SW 1271 (cell line): ENCODE measurements at regions not wholly inside any gene's neighbourhood (a gene's known extent, or its start where the extent isn't known, plus 50 kb on each side); places are given as distances from the start of the nearest gene placed in this dataset.

Experiments
- DNase-seq, 2 experiments: peaks; one replicate each; lab custom pipeline; 2025; lab: John Stamatoyannopoulos, UW

GRCh38 chr2:204046145-204046544, 109.6 kb downstream of the ICOS start:
- DNase-seq: no peak

GRCh38 chr2:204049635-204050034, 113.1 kb downstream of the ICOS start:
- no peak for DNase-seq

DNA sequence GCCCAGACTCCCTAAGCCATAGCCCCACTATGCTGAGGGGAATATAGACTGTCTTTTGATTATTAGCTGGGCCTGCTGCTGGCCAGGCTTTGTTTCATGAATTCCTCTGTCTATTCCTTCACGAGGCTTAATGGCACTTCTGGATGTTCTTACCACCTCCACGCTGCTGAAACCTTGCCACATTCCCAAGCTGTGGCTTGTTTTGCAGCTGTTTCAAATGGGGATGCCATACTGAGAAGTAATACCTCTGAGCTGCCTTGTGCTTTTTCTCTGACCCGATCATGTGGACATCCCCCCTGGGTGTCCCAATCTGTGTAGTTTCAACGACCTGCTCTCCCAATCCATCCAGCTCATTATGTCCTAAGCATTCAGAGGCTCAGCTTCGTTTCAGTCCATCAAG, 114.1 kb downstream of the ICOS start:
- no peak for DNase-seq

GRCh38 chr2:204051476-204051875, 114.9 kb downstream of the ICOS start:
- DNase-seq: peak in 1 of 2 experiments; percentile 13

GRCh38 chr2:204051984-204052556, 115.5 kb downstream of the ICOS start:
- no peak for DNase-seq

DNA sequence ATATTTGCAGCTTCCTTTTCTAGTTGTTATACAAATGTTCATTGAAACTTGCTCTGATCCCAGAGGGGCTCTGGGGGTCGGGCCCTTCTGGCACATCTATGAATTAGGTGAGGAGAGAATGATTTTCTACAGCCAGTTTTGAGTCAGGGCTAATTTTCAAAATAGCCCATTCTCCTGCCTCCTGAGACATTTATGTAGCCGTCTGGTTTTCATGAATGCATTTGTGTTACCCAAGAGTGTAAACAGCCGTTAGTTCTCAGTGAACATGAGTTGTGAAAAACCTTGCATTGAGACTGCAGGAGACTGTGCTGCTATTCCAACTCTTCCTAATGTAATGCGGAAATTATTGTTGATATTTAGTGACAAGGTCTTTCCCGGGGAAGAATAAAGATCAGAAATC, 122.5 kb downstream of the ICOS start:
- DNase-seq: no peak

GRCh38 chr2:204060841-204061240, 124.3 kb downstream of the ICOS start:
- no peak for DNase-seq

DNA sequence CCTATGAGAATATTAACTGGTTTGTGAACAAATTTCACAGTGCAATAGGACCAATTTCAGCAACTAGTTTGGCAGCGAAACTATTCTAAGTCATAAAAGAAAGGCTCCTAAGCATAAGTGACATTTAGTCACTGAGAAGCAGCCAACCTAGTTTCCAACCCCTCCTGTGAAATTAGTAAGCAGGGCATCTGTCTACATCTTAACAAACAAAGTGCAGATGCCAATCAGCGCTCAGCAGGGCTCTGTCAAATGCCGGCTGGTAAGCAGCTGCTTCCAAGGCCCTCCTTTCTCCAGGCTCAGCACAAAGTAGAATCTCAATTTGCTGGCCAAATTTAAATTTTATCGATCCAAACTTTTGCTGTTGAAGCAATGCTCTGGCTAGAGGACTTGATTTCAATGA, 124.7 kb downstream of the ICOS start:
- no peak for DNase-seq

GRCh38 chr2:204064119-204064518, 127.6 kb downstream of the ICOS start:
- DNase-seq: no peak

GRCh38 chr2:204065566-204065965, 129.0 kb downstream of the ICOS start:
- no peak for DNase-seq

DNA sequence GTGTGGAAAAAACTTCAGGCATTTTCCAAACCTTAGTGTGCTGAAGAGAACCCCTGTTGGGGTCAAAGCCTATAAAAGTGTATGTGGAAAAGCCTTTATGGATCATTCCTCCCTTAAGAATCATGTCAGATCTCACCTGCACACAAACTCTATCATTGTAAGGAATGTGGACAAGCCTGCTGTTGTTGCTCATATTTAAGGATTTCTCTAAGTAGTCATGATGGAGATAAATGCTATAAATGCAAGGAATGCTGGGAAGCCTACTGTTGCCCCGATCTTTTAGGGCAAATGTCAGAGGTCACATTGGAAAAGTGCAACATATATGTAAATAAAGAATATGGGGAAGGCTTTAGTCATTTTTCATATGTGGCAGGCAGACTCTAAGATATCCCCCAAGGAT, 129.5 kb downstream of the ICOS start:
- DNase-seq: no peak

- no peak for DNase-seq
Measured at GRCh38 chr2:204069804-204070203, 133.2 kb downstream of the ICOS start.

DNA sequence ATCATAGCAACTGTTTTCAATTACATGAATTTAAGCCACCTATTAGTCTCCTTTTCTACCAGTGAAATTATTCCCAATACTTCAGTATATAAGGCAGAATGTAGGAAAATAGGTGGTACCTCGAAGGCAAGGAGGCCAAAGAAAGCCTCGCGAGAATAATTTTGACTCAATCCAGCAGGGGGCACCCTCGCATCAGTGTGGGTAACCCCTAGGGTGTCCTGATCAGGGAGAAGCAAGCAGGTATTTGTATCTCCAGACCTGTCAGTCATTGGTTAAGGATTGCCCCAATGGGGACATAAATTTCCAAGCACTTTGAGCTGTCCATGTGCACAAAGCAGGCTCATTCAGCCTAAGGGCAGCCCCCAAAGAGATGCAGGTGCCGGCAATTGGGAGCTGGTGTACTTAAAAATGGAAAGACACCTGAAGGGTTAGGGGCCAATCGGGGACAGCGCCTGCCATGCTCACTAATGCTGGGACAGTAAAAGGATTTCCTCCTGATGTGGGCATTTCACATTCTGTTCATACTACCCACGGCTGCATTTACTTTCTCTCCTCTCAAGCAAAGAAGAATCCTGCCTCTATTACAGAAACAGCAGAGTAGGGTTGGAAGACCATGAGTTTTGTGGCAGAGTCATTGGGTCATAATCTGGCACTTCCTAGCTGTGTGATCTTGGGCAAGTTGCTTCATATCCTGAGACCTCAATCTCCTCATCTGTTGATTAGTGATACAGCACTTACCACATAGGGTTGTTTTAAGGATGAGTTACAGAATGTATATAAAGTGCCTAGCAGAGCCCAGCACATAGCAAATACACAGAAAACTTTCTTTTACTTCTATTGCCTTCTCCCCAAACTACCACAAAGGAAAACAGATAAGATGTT, 136.1 kb downstream of the ICOS start:
- no peak for DNase-seq

GRCh38 chr2:204074456-204074855, 137.9 kb downstream of the ICOS start:
- DNase-seq: no peak

DNA sequence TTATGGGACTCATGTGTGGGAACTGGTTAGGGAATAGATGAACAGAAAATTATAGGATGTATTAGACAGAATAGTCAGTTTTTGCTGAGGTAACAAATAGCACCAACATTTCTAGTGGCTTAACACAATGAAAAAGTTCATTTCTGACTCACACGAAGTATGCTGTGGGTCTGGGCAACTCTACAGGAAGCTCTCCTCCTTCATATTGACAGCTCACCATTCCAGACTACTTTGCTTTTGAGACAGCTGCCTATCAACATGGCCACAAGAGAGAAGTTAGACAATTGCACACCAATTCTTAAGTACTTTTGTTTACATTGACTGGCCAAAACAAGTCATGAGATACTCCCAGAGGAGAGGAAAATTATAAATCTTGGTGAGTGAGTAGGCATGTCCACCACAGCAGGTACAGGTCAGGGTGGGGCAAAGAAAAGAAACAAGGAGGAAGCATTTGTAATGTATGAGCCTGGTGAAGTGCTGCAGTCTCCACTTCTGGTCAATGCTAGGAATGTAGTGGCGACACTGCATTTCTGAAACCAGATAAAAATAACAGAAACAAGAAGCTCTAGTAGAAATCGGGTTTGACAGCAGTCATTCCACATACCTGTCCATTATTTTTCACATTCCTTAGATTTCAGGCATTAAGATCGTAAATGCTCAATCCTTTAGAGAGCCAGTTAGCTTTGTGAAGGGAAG, 141.6 kb downstream of the ICOS start:
- no peak for DNase-seq

DNA sequence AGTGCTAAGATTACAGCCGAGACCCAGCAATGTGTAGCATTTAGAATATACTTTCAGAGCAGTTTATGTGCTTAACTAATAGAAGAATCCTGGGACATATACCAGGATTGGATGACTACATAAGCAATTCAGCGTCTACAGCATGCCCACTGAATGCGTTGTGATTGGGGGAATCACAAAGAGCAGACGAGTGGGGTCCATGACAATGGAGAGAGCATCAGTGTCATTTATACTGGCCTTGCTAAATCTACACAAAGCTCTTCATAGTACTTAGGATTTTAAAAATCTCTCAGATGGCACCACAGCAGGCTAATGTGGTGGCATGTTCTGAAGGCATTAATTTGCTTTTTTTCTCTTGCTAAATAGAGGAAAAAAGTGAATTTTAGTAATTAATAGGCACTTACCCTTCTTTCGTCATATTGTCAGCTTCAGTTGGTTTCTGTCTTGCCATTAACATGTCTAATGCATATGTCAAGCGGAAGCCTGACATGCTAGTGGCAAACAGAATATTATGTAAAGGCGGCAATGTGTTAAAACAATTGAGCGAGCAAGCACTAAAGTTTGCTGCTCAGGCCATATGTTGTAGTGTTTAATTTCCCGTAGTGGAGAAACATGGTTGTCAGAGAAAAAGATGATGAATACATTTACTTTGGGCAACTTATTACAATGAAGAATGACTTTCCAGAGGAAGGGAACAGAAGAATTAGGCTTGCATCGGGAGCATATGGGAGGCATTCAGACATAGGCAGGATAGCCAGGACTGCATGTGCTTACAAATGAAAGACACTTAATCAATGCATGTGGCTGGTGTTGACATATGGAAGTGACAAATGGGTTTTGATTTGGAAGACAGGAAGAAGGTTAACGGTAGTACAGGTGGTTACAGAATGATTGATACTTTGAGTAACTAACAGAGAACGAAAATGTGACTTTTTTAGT, 145.2 kb downstream of the ICOS start:
- no peak for DNase-seq

DNA sequence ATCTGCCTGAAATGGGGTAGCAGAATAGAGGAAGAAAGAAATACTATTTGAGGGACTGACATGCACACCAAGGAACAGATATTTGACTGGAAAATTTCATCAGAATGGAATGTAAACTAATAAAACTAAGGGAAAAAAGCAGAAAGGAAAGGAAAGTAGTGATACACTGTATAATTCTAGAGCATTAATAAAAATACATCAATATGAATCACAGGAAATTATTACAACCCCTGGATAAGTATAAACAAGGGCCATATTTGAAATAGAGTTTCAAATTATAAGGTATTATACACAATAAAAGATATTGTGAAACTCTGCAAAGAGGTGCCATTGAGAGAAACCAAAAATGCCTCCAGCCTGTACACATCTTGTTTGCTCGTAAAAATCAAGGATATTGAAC, 149.6 kb downstream of the ICOS start:
- DNase-seq: no peak

GRCh38 chr2:204089105-204089504, 152.5 kb downstream of the ICOS start:
- DNase-seq: no peak

DNA sequence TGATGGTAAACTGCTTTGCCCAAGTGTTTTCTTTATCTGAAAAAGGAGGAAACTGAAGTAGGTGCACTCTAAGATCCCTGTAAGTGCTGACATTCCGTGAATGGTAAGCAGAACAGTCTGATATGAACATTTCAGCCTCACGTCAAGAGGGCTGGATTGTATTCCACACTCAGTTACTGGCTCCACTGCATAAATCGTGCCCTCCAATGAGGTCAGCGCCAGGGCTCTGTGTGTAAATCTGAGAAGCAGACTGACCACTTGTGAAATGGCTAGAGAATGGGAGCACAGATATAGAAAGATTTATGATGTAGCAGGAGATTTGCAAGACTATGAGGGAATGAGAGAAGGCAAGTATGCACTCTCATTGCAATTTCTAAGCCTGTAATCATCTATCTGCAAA, 153.0 kb downstream of the ICOS start:
- no peak for DNase-seq

DNA sequence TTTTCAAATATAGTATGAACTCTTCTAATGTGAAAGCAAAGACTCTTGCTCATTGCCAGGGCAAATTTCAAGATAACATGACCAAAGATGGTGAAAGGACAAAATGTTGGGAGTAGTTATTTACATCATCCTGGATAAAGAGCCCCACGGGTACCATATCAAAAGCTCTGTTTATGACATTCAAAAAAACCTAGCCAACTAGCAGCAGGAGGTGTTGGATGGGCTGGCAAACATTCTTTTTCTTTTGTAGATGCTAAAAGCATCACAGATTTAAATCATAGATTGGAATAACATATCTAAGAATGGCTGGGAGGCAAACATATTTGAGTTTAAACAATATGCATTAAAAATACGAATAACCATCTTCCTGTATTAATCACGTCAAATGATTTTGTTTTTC, 153.5 kb downstream of the ICOS start:
- DNase-seq: no peak

GRCh38 chr2:204104811-204105210, 168.2 kb downstream of the ICOS start:
- DNase-seq: no peak

- DNase-seq: peak in 1 of 2 experiments; percentile 3
Measured at GRCh38 chr2:204108330-204108751, 171.8 kb downstream of the ICOS start.
